HT-29 (cell line): ENCODE measurements at regions not wholly inside any gene's neighbourhood (a gene's known extent, or its start where the extent isn't known, plus 50 kb on each side); places are given as distances from the start of the nearest gene placed in this dataset.

Experiments used
- DNase-seq: peaks from one replicate; pipeline ENCODE4 v3.0.0-alpha.2; 2015; ENCODE audit warnings: low spot score

DNA sequence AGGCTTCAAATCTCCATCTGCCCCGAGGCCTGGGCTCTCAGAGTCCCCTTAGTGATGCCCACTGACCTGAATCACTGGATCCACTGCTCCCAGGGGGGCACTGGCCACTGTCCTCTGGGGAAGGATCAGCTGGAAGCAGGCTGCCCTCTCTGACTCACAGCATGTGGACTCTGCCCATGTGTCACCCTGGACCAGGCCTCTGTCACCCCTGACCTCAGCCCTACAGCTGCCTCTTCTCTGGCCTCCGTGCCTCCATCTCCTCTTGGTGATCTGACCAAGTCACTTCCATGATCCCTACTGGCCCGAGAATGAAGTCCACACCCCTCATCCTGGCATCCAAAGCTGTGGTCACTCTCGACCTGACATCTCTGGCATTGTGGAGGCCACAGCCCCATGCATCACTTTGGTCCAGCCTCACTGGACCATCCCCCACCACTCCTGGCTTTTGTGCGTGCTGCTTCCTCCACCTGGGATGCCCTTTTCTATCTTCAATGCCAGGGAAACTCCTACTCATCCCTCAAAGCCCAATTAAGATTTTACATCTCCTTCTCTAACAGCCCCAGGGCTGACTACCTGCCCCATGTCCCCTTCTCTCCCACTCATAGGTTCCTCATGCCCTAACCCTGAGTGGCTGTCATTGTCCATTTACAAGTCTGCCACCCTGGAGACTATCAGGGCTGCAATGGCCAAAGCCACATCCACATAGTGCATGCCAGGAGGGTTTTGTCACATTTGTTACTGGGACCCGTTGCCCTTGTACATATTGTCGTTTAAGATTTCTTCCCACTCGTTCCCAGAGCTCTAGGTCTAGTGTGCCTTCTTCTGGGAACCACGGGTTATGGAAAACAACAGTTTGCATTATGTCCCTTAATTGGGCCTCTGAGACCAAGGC lies 685.0 kb downstream of the MATN1 start:
- no peak for DNase-seq

- DNase-seq, result no peak
These were observed 685.9 kb downstream of the MATN1 start for GRCh38 chr1:30037251-30038118.

DNA sequence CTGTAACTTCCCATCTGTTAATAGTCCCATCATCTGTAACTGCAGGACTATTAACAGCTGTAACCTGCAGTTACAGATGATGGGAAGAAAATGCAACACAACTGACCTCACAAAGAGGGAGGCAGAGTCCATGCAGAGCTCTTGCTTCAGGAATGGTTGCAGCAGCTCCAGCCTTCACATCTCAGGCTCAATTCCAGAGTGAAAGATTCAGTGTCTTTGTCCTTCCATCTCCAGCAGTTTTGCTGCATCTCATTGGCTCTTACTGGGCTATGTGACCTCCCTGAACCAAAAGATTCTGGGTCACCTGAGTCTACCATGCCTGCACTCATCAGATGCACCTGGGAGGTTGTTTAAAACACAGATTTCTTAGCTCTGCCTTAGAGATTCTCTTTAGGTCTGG lies 686.7 kb downstream of the MATN1 start:
- no peak for DNase-seq

GRCh38 chr1:30036229-30036547 lies 687.2 kb downstream of the MATN1 start:
- DNase-seq, result no peak

- no peak for DNase-seq
These were observed 687.7 kb downstream of the MATN1 start for GRCh38 chr1:30035522-30036228.

- no peak for DNase-seq
These were observed 688.5 kb downstream of the MATN1 start for GRCh38 chr1:30034627-30035521.

DNA sequence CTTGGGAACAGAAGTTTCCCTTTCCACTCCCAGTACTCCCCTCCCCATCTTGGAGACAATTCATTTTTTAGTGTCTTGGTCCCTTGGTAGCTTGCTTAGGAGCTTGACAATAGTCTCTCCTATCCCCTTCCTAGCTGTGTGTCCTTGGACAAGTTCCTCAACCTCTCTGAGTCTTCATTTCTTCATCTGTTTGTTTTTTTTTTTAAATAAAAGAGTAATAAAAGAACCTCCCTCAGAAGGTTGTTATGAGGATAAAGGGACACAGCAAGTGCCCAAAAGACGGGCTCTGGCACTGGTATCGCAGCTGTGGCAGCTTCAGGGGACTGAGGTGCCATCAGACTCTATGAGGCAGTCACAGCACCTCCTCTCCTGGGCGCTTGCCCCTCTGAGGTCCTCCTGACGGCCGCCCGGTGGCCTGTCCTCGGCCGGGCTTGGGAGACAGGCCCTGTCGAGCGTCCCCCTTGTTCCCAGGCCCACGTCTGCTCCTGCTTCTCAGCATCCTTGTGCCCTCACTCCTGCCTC lies 689.2 kb downstream of the MATN1 start:
- no peak for DNase-seq

DNA sequence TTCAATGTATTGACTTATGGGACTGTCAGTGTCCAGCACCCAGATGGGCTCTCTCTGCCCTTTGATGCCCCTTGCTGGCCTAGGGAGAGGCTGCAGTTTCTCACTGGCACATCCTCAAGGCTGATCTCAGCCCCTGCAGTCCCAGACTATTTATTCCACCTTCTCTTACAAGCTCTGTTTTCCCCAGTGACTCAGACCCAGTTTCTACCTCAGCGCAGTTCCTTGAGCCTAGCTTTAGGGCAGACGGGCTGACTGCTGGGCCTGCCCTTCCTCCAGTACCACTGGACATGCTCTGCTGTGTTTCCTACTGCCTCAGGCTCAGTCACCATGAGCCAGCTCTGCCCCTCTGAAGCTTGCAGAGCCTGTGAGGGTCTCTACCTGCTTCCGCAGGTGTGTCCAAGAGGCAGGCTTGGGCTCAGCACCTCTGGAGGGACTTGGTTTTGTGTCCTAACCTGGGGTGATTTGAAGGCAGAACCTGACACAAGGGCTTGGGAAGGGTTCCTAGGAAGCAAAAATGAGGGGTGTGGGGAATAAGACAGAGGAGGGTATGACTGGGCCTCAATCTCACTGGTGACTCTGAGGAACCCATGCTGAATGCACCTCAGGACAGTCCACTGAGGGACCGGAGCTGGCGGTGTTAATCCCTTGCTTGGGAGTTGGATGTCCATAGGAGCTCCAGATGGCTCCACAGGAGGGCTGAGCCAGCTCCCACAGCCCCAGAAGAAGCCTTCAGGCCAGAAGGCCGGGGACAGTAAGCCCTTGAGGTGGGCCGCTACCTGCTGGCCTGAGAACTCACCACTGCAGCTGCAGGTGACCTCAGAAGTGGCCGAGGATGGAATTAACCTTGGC lies 689.9 kb downstream of the MATN1 start:
- no peak for DNase-seq

DNA sequence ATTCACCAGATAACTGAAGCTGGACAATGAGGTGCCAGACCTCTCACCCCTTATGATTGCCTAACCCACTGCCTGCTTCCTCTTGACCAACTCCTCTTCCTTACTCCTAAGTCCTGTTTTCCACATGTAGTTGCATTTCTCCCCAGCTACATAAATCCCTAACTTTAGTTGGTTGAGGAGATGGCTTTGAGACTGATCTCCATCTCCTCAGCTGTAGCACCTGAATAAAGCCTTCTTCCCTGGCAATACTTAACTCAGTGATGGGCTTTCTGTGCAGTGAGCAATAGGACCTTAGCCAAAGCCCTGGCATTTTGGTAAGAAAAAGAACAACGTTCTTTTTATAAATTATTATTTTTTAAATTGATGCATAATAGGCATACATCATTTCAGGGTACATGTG lies 691.1 kb downstream of the MATN1 start:
- DNase-seq, result no peak

DNA sequence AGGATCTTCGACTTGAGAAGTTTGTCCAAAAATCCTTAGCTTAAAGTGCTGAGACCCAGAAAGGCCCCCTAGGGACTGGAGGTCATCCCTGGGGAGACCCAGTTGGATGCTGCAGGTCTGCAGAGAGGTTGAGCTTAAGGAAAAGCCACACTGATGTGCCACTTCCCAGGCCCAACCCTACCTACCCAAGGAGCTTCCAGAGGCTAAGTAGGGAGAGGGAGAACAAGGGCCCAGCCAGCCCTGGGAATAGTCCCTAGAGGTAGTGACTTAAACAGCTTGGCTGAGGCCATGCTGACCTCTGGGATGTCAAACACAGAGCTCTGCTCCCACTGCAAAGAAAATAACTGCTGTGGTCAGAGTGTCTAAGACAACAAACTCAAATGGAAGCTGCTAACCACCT lies 693.7 kb downstream of the MATN1 start:
- DNase-seq, result no peak

DNA sequence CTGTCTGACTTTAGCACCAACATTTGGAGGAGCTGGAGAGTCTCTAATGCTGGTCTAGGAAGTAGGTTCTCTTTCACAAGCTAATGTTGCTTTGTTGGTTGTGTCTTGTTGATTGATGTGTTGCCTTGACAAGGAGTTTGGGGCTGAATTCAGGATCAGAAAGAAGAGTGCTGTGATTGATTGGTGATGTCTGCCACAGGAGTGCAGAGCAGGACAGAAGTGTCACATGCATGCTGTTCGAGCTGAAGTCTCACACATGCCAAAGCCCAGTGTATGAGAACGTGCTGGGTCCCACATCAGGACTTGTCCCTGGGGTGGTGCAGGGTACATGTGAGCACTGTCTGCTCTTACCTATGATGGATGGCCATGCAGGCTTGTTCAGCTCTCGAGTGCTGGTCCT lies 694.4 kb downstream of the MATN1 start:
- no peak for DNase-seq

- DNase-seq, result no peak
These were observed 695.1 kb downstream of the MATN1 start for GRCh38 chr1:30028283-30028682.

- no peak for DNase-seq
These were observed 696.1 kb downstream of the MATN1 start for GRCh38 chr1:30027247-30027646.

DNA sequence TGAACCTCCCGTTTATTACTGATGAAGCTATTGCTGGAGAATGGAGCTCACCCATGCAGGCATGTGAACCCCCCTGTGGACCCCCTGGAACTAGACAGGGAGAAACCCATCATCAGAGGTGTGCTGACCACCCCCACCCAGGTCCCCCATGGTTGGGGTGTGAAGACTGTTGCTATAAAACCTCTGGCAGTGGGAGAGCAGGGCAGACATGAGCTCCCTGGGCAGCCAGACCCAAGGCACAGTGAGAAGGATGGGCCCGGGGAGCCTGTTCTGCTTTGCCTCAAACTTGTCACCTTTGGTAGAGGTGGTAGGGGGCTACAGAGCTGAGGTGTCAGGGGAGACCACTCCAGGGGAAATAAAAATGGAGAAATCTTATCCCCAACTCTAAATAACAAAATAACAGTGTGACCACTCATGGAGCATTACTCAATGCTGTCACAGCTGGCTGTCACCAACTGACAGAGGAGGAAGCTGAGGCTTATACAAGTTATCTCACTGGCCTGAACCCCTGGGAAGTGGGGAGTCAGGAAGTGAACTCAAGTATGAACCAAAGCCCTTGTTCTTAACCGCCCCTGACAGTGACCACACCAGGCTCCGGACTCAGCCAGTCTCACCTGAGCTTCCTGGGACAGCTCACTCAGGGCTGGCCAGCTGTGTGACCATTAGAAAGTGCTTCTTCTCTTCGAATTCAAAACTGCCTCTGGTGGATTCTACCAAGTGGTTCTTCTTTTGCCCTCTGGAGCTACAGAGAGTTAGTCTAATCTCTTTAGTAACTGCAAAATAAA lies 698.8 kb downstream of the MATN1 start:
- no peak for DNase-seq

- DNase-seq, result no peak
These were observed 699.9 kb downstream of the MATN1 start for GRCh38 chr1:30023339-30024022.

GRCh38 chr1:30014031-30014430 lies 709.4 kb downstream of the MATN1 start:
- DNase-seq, result no peak

GRCh38 chr1:30012455-30013440 lies 710.6 kb downstream of the MATN1 start:
- DNase-seq, result no peak
